HEK293 (cell line): ENCODE measurements at regions not wholly inside any gene's neighbourhood (a gene's known extent, or its start where the extent isn't known, plus 50 kb on each side); places are given as distances from the start of the nearest gene placed in this dataset.

Experiments
- CTCF ChIA-PET: fragments of 350-600 bp; formaldehyde crosslinking; extraction: SDS; loops from one replicate; lab custom pipeline; 2021; ENCODE audit warnings: antibody characterized with exemption; lab: Yijun Ruan, JAX
- POLR2A ChIA-PET: fragments of 300-600 bp; formaldehyde crosslinking; extraction: SDS; loops from one replicate; lab custom pipeline; 2020; ENCODE audit warnings: antibody characterized with exemption, inconsistent platforms; lab: Yijun Ruan, JAX
- H3K27ac ChIP-seq: fragments of 200-500 bp; sonication (Bioruptor generic); 2 replicates; pipeline ENCODE4 v1.5.1; 2014; ENCODE audit warnings: low read depth, low read length, control low read depth, inconsistent platforms; ENCODE audit errors: extremely low read depth
- H3K36me3 ChIP-seq, 2 experiments: fragments of 200-500 bp in 1 of 2; sonication (Bioruptor generic) in 1 of 2; 1 replicate in 1 of 2; 2 replicates in 1 of 2; pipeline ENCODE4 v1.5.1; 2014 to 2017; ENCODE audit warnings: inconsistent platforms in 2 of 2, low read length in 2 of 2; ENCODE audit not compliant: control insufficient read depth in 2 of 2, insufficient read depth in 1 of 2
- H3K4me1 ChIP-seq: fragments of 200-500 bp; sonication (Bioruptor generic); 2 replicates; pipeline ENCODE4 v1.5.1; 2014; ENCODE audit warnings: mild to moderate bottlenecking, low read length, inconsistent platforms; ENCODE audit not compliant: control insufficient read depth, insufficient read depth
- H3K4me3 ChIP-seq: 2 replicates; pipeline ENCODE4 v1.5.1; 2011; ENCODE audit warnings: low read depth, mild to moderate bottlenecking, control low read depth, low read length, moderate library complexity
- H3K9me3 ChIP-seq: fragments of 200-500 bp; sonication (Bioruptor generic); 2 replicates; pipeline ENCODE4 v1.5.1; 2014; ENCODE audit warnings: low read depth, low read length, inconsistent platforms; ENCODE audit not compliant: control insufficient read depth, insufficient read depth
- SALL2 ChIP-seq: fragments of 450-650 bp; formaldehyde crosslinking; IDR thresholded peaks from 2 replicates; pipeline ENCODE4 v1.5.0; 2017; ENCODE audit warnings: missing biosample characterization, mild to moderate bottlenecking, missing genetic modification characterization, borderline replicate concordance
- ZBTB7A ChIP-seq: fragments of 450-650 bp; formaldehyde crosslinking; IDR thresholded peaks from 2 replicates; pipeline ENCODE4 v1.5.1; 2016; ENCODE audit warnings: low read depth, missing biosample characterization, missing genetic modification characterization
- ZFP3 ChIP-seq: fragments of 450-650 bp; formaldehyde crosslinking; IDR thresholded peaks from 2 replicates; pipeline ENCODE4 v1.5.1; 2016; ENCODE audit warnings: low read depth, missing biosample characterization, missing genetic modification characterization
- ZIC2 ChIP-seq: fragments of 450-650 bp; formaldehyde crosslinking; IDR thresholded peaks from 2 replicates; pipeline ENCODE4 v1.5.1; 2016; ENCODE audit warnings: missing biosample characterization, missing genetic modification characterization
- ZNF133 ChIP-seq: fragments of 450-650 bp; formaldehyde crosslinking; IDR thresholded peaks from 2 replicates; pipeline ENCODE4 v1.5.1; 2016; ENCODE audit warnings: missing biosample characterization, missing genetic modification characterization
- ZNF2 ChIP-seq: fragments of 450-650 bp; formaldehyde crosslinking; IDR thresholded peaks from 2 replicates; pipeline ENCODE4 v1.5.1; 2016; ENCODE audit warnings: missing biosample characterization, missing genetic modification characterization
- ZNF266 ChIP-seq: fragments of 450-650 bp; formaldehyde crosslinking; IDR thresholded peaks from 2 replicates; pipeline ENCODE4 v1.5.1; 2016; ENCODE audit warnings: missing biosample characterization, missing genetic modification characterization, low read depth
- ZNF335 ChIP-seq: fragments of 450-650 bp; formaldehyde crosslinking; conservative IDR thresholded peaks from 2 replicates; pipeline ENCODE4 v1.5.1; 2016; ENCODE audit warnings: missing biosample characterization, missing genetic modification characterization
- ZNF501 ChIP-seq: fragments of 450-650 bp; formaldehyde crosslinking; IDR thresholded peaks from 2 replicates; pipeline ENCODE4 v1.5.1; 2016; ENCODE audit warnings: missing biosample characterization, missing genetic modification characterization
- ZNF529 ChIP-seq: fragments of 450-650 bp; formaldehyde crosslinking; IDR thresholded peaks from 2 replicates; pipeline ENCODE4 v1.5.1; 2017; ENCODE audit warnings: missing genetic modification characterization, missing biosample characterization; ENCODE audit not compliant: insufficient replicate concordance
- ZNF701 ChIP-seq: fragments of 450-650 bp; formaldehyde crosslinking; IDR thresholded peaks from 2 replicates; pipeline ENCODE4 v1.5.1; 2016; ENCODE audit warnings: missing biosample characterization, missing genetic modification characterization
- ZNF777 ChIP-seq: fragments of 450-650 bp; formaldehyde crosslinking; IDR thresholded peaks from 2 replicates; pipeline ENCODE4 v1.5.1; 2017; ENCODE audit warnings: missing biosample characterization, missing genetic modification characterization, borderline replicate concordance
- ZNF785 ChIP-seq: fragments of 450-650 bp; formaldehyde crosslinking; IDR thresholded peaks from 2 replicates; pipeline ENCODE4 v1.5.1; 2016; ENCODE audit warnings: missing biosample characterization, missing genetic modification characterization
- TF ChIP-seq, protein P1 (sequence below): fragments of 450-650 bp; formaldehyde crosslinking; IDR thresholded peaks from 2 replicates; pipeline ENCODE4 v1.5.1; 2016; ENCODE audit warnings: missing biosample characterization, missing genetic modification characterization, borderline replicate concordance
- TF ChIP-seq, protein P2 (sequence below): fragments of 450-650 bp; formaldehyde crosslinking; IDR thresholded peaks from 2 replicates; pipeline ENCODE4 v1.5.1; 2016; ENCODE audit warnings: missing biosample characterization, missing genetic modification characterization
- TF ChIP-seq, protein P3 (sequence below): sonication (generic); formaldehyde crosslinking; IDR thresholded peaks from 2 replicates; pipeline ENCODE4 v1.8.1; 2022; ENCODE audit warnings: mild to moderate bottlenecking, moderate library complexity, missing genetic modification reagents
- TF ChIP-seq, protein P4 (sequence below): fragments of 450-650 bp; formaldehyde crosslinking; IDR thresholded peaks from 2 replicates; pipeline ENCODE4 v1.5.1; 2016; ENCODE audit warnings: missing biosample characterization, missing genetic modification characterization

DNA sequence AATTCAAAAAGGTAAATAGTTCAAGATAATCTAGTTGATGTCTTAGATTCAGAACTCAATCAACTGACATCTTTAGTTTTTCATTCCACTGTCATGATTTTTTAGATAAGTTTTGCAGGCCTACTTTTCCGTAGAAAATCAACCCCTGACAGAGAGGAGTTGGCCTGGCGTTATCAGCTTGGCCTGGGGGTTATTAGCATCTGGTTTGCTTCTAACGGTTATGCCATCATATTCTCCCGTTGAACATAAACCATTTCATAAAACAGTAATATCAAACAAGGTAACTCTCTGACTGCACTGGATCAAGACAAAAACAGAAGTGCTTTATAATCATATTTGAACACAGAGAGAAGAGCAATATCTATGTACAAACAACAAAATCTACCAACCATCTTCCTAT is 130.8 kb upstream of the PCDH20 start (continued):
- TF ChIP-seq ZNF785 (tag by site-specific recombination), result no peak

DNA sequence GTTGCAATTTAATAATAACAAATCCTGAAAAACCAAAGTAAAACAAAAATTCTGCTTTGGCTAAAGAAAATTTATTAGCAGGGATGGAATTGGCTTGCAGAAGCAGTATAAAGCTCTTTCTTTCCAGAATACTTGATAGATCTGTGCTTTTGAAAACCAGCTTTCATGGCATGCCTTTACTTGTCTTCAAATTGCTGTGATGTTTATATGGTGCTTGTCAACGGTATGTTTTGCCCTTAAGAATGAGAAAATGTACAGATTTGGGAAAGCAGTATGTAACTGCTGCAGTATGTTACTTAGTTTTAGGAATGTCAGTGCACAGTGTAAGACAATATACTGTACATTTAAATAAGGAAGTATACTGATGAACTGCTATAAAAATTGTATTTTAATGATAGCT is 120.8 kb upstream of the PCDH20 start:
- POLR2A ChIA-PET, result no interaction called here
- H3K4me1 ChIP-seq, result no peaks in the 10 kb centered on the region
- CTCF ChIA-PET, result interaction anchor here (0.6 kb wide), 1 partner anchor 165 kb away, joined by 4 read pairs; no protein-coding TSS in a partner anchor

More for the DNA sequence above, 120.8 kb upstream of the PCDH20 start:
- TF ChIP-seq ZBTB7A, result no peak
- TF ChIP-seq ZFP3 (tag by site-specific recombination), result no peak
- TF ChIP-seq SALL2 (tag by site-specific recombination), result no peak
- no peak for TF ChIP-seq ZNF501 (tag by site-specific recombination)
- no peak for TF ChIP-seq ZNF2
- TF ChIP-seq, protein P1, sequence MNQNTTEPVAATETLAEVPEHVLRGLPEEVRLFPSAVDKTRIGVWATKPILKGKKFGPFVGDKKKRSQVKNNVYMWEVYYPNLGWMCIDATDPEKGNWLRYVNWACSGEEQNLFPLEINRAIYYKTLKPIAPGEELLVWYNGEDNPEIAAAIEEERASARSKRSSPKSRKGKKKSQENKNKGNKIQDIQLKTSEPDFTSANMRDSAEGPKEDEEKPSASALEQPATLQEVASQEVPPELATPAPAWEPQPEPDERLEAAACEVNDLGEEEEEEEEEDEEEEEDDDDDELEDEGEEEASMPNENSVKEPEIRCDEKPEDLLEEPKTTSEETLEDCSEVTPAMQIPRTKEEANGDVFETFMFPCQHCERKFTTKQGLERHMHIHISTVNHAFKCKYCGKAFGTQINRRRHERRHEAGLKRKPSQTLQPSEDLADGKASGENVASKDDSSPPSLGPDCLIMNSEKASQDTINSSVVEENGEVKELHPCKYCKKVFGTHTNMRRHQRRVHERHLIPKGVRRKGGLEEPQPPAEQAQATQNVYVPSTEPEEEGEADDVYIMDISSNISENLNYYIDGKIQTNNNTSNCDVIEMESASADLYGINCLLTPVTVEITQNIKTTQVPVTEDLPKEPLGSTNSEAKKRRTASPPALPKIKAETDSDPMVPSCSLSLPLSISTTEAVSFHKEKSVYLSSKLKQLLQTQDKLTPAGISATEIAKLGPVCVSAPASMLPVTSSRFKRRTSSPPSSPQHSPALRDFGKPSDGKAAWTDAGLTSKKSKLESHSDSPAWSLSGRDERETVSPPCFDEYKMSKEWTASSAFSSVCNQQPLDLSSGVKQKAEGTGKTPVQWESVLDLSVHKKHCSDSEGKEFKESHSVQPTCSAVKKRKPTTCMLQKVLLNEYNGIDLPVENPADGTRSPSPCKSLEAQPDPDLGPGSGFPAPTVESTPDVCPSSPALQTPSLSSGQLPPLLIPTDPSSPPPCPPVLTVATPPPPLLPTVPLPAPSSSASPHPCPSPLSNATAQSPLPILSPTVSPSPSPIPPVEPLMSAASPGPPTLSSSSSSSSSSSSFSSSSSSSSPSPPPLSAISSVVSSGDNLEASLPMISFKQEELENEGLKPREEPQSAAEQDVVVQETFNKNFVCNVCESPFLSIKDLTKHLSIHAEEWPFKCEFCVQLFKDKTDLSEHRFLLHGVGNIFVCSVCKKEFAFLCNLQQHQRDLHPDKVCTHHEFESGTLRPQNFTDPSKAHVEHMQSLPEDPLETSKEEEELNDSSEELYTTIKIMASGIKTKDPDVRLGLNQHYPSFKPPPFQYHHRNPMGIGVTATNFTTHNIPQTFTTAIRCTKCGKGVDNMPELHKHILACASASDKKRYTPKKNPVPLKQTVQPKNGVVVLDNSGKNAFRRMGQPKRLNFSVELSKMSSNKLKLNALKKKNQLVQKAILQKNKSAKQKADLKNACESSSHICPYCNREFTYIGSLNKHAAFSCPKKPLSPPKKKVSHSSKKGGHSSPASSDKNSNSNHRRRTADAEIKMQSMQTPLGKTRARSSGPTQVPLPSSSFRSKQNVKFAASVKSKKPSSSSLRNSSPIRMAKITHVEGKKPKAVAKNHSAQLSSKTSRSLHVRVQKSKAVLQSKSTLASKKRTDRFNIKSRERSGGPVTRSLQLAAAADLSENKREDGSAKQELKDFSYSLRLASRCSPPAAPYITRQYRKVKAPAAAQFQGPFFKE (tag by site-specific recombination), result no peak
- TF ChIP-seq ZNF133 (tag by site-specific recombination), result no peak
- TF ChIP-seq ZIC2 (tag by site-specific recombination), result no peak
- no peak for TF ChIP-seq ZNF777 (tag by site-specific recombination)
- TF ChIP-seq, protein P2, sequence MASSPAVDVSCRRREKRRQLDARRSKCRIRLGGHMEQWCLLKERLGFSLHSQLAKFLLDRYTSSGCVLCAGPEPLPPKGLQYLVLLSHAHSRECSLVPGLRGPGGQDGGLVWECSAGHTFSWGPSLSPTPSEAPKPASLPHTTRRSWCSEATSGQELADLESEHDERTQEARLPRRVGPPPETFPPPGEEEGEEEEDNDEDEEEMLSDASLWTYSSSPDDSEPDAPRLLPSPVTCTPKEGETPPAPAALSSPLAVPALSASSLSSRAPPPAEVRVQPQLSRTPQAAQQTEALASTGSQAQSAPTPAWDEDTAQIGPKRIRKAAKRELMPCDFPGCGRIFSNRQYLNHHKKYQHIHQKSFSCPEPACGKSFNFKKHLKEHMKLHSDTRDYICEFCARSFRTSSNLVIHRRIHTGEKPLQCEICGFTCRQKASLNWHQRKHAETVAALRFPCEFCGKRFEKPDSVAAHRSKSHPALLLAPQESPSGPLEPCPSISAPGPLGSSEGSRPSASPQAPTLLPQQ (tag by site-specific recombination), result no peak
- TF ChIP-seq ZNF529 (tag by site-specific recombination), result no peak
- TF ChIP-seq ZNF701 (tag by site-specific recombination), result no peak
- TF ChIP-seq ZNF335, result no peak
- TF ChIP-seq ZNF785 (tag by site-specific recombination), result no peak
- TF ChIP-seq, protein P3, sequence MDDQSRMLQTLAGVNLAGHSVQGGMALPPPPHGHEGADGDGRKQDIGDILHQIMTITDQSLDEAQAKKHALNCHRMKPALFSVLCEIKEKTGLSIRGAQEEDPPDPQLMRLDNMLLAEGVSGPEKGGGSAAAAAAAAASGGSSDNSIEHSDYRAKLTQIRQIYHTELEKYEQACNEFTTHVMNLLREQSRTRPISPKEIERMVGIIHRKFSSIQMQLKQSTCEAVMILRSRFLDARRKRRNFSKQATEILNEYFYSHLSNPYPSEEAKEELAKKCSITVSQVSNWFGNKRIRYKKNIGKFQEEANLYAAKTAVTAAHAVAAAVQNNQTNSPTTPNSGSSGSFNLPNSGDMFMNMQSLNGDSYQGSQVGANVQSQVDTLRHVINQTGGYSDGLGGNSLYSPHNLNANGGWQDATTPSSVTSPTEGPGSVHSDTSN (CRISPR knock-in tag), result no peak
- TF ChIP-seq, protein P4, sequence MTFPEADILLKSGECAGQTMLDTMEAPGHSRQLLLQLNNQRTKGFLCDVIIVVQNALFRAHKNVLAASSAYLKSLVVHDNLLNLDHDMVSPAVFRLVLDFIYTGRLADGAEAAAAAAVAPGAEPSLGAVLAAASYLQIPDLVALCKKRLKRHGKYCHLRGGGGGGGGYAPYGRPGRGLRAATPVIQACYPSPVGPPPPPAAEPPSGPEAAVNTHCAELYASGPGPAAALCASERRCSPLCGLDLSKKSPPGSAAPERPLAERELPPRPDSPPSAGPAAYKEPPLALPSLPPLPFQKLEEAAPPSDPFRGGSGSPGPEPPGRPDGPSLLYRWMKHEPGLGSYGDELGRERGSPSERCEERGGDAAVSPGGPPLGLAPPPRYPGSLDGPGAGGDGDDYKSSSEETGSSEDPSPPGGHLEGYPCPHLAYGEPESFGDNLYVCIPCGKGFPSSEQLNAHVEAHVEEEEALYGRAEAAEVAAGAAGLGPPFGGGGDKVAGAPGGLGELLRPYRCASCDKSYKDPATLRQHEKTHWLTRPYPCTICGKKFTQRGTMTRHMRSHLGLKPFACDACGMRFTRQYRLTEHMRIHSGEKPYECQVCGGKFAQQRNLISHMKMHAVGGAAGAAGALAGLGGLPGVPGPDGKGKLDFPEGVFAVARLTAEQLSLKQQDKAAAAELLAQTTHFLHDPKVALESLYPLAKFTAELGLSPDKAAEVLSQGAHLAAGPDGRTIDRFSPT, result no peak
- TF ChIP-seq ZNF266 (tag by site-specific recombination), result no peak
- no peak overlapping the region for H3K27ac ChIP-seq
- no peaks in the 10 kb centered on the region for H3K36me3 ChIP-seq
- H3K9me3 ChIP-seq, result no peaks in the 10 kb centered on the region
- H3K4me3 ChIP-seq, result no peak overlapping the region
